Activated B cell treated with CpG ODN at 0.5 μM for 24 hours (primary cell): ENCODE measurements at regions not wholly inside any gene's neighbourhood (a gene's known extent, or its start where the extent isn't known, plus 50 kb on each side); places are given as distances from the start of the nearest gene placed in this dataset.
"Not testable (repeated sequence)": the region's sequence is repeated elsewhere in the genome, so short reads cannot be mapped to it uniquely, and the experiment has no call there.

Experiments
- ATAC-seq: fragments of 200-7000 bp; cut with Tn5 transposase; one replicate; pipeline ENCODE4 v1.10.0; 2021; ENCODE audit warnings: low read depth, mild to moderate bottlenecking, moderate library complexity
- CTCF ChIA-PET: fragments of 350-600 bp; sonication (Branson Sonifier 250); formaldehyde crosslinking; loops from one replicate; lab custom pipeline; 2021; ENCODE audit warnings: antibody characterized with exemption; lab: Charles Lee
- POLR2A ChIA-PET: fragments of 350-600 bp; sonication (Branson Sonifier 250); formaldehyde crosslinking; loops from one replicate; lab custom pipeline; 2021; ENCODE audit warnings: antibody characterized with exemption; lab: Charles Lee
- DNase-seq: peaks from one replicate; pipeline ENCODE4 v3.0.0; 2022
- H3K27ac Mint-ChIP-seq: one replicate; pipeline ENCODE4 v1.8.0; 2020; ENCODE audit warnings: mixed read lengths
- H3K27me3 Mint-ChIP-seq: one replicate; pipeline ENCODE4 v1.8.0; 2021; ENCODE audit warnings: mixed read lengths
- H3K36me3 Mint-ChIP-seq: one replicate; pipeline ENCODE4 v1.8.0; 2021; ENCODE audit warnings: low read depth, mixed read lengths
- H3K4me1 Mint-ChIP-seq: one replicate; pipeline ENCODE4 v1.8.0; 2021; ENCODE audit warnings: mixed read lengths
- H3K4me3 Mint-ChIP-seq: one replicate; pipeline ENCODE4 v1.8.0; 2020; ENCODE audit warnings: mild to moderate bottlenecking, mixed read lengths
- H3K9me3 Mint-ChIP-seq: one replicate; pipeline ENCODE4 v1.8.0; 2020; ENCODE audit warnings: mixed read lengths
- CTCF ChIP-seq: fragments of 200-600 bp; IDR thresholded peaks from one replicate; pipeline ENCODE4 v1.8.0; 2022; ENCODE audit warnings: antibody characterized with exemption, mild to moderate bottlenecking
- intact Hi-C: fragments of 100-400 bp; cut with micrococcal nuclease; formaldehyde crosslinking; loops from one replicate; pipeline ENCODE4 v1.15.1; 2024

DNA sequence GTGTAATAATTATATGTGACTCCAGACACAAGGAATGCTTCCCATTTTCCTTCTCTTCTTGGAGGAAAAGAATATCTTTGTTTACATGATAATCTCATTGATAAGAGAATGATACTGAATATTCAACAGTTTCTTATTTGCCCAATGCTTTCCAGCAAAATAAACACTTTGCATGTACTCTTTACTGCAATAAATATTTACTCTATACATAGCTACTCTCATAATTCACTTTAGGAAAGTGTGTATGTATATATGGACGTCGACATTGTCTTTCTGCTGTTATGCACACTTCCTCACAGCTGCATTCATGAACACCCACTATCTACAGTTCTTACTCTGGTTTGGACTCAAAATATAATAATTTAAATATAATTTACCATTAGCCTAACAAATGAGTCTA is 617.4 kb upstream of the CDH10 start:
- ChIA-PET POLR2A (no interaction called here), CTCF (no interaction called here)
- no peak for ATAC-seq
- H3K27ac Mint-ChIP-seq: no peak overlapping the region
- no peaks in the 10 kb centered on the region for H3K4me1 Mint-ChIP-seq
- intact Hi-C loops: no loop called here
- H3K36me3 Mint-ChIP-seq: no peaks in the 10 kb centered on the region
- peaks cover 5% of the 10 kb centered on the region for H3K9me3 Mint-ChIP-seq
- H3K4me3 Mint-ChIP-seq: no peak overlapping the region
- TF ChIP-seq CTCF: no peak
- DNase-seq: no peak
- no peaks in the 10 kb centered on the region for H3K27me3 Mint-ChIP-seq

GRCh38 chr5:25255128-25255527 is 610.4 kb upstream of the CDH10 start:
- Mint-ChIP-seq H3K36me3 (no peaks in the 10 kb centered on the region), H3K27ac (no peak overlapping the region), H3K27me3 (no peaks in the 10 kb centered on the region), H3K4me1 (no peaks in the 10 kb centered on the region), H3K9me3 (peaks cover 19% of the 10 kb centered on the region), H3K4me3 (no peak overlapping the region)
- ChIA-PET CTCF (no interaction called here), POLR2A (no interaction called here)
- TF ChIP-seq CTCF: no peak
- no peak for DNase-seq
- no peak for ATAC-seq
- intact Hi-C loops: no loop called here

DNA sequence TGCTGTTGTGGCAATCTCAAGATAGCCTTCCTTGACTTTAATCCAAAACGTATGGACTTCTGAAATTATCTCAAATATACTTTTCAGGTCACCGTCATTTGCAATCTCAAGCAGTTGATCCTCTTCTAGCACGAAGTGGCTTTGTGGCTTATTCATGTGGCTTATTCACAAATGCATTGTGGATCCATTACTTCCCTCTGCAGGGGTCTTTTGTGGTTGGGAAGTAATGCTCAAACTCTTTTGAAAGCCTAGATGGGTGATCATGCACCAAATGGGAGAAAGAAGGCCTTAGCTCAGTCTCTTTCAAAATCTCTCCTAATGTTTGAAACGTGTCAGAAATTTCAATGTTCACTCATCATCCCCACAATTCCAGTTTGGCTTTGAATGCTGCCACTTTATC is 597.2 kb upstream of the CDH10 start:
- ATAC-seq: no peak
- Mint-ChIP-seq H3K9me3 (peaks cover 8% of the 10 kb centered on the region), H3K27me3 (no peaks in the 10 kb centered on the region), H3K4me3 (no peak overlapping the region), H3K27ac (no peak overlapping the region), H3K4me1 (no peaks in the 10 kb centered on the region), H3K36me3 (no peaks in the 10 kb centered on the region)
- intact Hi-C loops: no loop called here
- TF ChIP-seq CTCF: no peak
- ChIA-PET CTCF (no interaction called here), POLR2A (no interaction called here)
- DNase-seq: no peak

GRCh38 chr5:25238720-25239119 is 593.9 kb upstream of the CDH10 start:
- H3K36me3 Mint-ChIP-seq, CTCF ChIA-PET, ATAC-seq, H3K27me3 Mint-ChIP-seq, DNase-seq, intact Hi-C loops, H3K27ac Mint-ChIP-seq, H3K4me1 Mint-ChIP-seq, POLR2A ChIA-PET, H3K4me3 Mint-ChIP-seq, H3K9me3 Mint-ChIP-seq: not testable (repeated sequence)

GRCh38 chr5:25224316-25224982 is 579.7 kb upstream of the CDH10 start:
- H3K36me3 Mint-ChIP-seq: no peaks in the 10 kb centered on the region
- TF ChIP-seq CTCF: no peak
- no peaks in the 10 kb centered on the region for H3K27me3 Mint-ChIP-seq
- ATAC-seq (no peak), DNase-seq (no peak)
- H3K4me1 Mint-ChIP-seq: no peaks in the 10 kb centered on the region
- H3K27ac Mint-ChIP-seq: no peak overlapping the region
- ChIA-PET CTCF (no interaction called here), POLR2A (no interaction called here)
- H3K9me3 Mint-ChIP-seq: no peaks in the 10 kb centered on the region
- intact Hi-C loops: no loop called here
- H3K4me3 Mint-ChIP-seq: no peak overlapping the region

DNA sequence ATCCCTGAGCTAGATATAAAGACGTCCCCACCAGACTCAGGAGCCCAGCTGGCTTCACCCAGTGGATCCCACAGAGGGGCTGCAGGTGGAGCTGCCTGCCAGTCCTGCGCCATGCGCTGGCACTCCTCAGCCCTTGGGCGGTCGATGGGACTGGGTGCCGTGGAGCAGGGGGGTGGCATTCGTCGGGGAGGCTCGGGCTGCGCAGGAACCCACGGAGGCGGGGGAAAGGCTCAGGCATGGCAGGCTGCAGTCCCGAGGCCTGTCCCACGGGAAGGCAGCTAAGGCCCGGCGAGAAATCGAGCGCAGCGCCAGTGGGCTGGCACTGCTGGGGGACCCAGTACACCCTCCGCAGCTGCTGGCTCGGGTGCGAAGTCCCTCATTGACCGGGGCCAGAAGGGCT is 555.1 kb upstream of the CDH10 start:
- H3K9me3 Mint-ChIP-seq: peaks cover 12% of the 10 kb centered on the region
- intact Hi-C loops, H3K36me3 Mint-ChIP-seq, POLR2A ChIA-PET, ATAC-seq, H3K27ac Mint-ChIP-seq, H3K4me1 Mint-ChIP-seq, H3K4me3 Mint-ChIP-seq, CTCF ChIA-PET, H3K27me3 Mint-ChIP-seq, DNase-seq: not testable (repeated sequence)
